Non-pigmented ciliary epithelial cell (primary cell): ENCODE measurements at regions not wholly inside any gene's neighbourhood (a gene's known extent, or its start where the extent isn't known, plus 50 kb on each side); places are given as distances from the start of the nearest gene placed in this dataset.

Source experiments
- DNase-seq: peaks from one replicate; pipeline ENCODE4 v3.0.0-alpha.2; 2010; ENCODE audit warnings: low read depth

- DNase-seq, result no peak
Observed at GRCh38 chr10:10814069-10814468, 203.6 kb upstream of the CELF2 start.

- DNase-seq, result no peak
Observed at GRCh38 chr10:10816447-10816846, 201.2 kb upstream of the CELF2 start.

DNA sequence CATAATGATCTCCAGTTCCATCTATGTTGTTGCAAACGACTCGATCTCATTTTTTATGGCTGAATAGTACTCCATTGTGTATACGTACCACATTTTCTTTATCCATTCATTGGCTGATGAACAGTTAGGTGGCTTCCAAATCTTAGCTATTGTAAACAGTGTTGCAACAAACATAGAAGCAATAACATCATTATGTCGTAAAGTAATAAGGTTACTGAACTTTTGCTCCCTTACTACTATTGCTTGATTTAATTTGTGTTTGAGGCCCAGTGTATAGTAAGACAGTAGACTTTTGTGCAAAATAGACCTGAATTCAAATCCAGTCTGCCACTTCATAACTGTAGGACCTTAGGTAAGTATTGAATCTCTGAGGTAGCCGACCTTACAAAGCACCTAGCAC lies 200.1 kb upstream of the CELF2 start:
- DNase-seq, result no peak

- no peak for DNase-seq
Observed at GRCh38 chr10:10818082-10818481, 199.6 kb upstream of the CELF2 start.

DNA sequence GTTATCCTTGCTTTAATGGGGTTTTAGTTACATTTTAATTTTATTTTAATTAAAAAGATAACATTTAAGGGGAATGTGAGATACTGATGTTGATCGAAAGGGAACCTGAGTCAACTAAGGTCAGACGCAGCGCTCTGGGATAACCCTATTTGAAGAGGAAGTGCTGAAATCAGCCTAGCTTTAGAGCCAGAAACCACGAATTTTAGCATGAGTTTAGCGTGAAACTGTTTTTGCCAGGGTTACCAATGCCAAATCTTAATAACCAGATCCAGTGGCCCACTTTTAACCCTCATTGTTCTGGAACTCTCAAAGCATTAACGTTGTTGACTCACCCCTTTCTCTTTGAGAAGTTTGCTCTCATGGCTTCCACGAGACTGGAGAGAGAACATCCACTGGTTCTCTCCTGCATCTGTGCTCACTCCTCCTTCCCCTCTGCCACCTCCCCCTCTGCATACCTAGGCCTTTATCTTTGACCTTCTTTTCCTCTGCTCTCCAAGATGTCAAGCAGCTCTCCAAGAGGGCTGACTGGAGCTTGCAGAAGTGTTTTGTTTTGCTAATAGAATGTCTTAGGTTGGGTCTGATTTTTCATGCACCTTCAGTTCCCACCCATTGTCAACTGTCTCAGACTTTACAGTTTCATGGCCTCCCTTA lies 198.3 kb upstream of the CELF2 start:
- no peak for DNase-seq

DNA sequence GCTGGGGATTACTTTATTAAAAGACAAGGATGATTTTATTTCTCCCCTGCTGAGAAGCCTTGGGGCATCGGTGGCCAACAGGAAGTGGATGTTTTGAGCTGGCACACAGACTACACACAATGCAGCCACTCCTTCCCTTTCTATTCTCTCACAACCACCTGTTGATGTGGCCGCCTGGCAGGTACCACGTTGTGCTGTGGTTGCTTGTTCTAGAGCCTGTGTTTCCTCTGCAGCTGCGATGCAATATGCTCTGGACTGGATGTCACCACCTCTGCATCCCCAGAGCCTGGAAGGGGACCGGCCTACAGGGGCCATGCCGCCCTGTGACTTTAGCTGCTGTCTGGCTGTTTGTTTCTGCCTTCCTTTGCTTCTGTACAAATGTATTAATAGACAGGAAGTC lies 195.7 kb upstream of the CELF2 start:
- no peak for DNase-seq

DNA sequence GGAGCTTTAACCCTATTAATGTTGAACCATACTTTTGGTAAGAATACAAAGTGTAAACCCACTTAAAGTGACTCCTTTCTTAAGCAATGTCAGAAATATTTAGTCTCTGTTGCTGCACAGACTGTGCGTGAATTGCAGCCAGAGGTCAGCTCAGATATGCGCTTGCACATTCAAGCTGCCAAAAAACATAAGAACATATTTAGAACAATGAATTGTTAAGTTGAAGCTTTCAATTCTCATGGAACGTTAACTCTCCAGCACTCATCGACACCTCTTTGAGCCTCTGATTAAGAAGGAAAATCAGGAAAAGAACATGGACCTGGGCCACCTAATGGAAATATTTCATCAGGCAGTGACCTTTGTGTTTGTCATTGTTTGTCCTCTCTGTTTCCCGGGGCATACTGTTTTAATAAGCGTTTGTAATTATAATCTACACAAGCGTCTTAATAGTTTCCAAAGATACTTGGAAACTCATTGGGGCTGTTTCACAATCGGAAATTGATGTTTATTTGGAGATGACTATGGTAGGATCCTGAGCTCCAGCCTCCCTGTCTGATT lies 193.0 kb upstream of the CELF2 start:
- DNase-seq, result peak; percentile 75

DNA sequence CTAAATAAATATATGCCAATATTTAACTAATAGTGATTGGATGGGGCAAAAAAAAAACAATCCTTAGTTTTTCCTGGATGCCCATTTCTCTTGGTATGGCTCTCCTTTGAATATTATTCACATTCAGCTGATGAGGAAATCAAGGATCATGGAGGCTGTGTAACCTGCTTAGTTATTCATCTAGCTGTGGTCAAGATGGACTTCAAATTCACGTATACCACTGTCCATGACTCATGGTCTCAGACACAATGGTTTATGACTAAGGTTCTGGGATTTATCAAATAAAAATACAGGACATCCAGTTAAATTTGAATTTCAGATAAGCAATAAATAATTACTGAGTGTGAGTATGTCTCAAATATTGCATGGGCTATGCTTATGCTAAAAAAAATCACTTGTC lies 191.5 kb upstream of the CELF2 start:
- peak; percentile 97 for DNase-seq

DNA sequence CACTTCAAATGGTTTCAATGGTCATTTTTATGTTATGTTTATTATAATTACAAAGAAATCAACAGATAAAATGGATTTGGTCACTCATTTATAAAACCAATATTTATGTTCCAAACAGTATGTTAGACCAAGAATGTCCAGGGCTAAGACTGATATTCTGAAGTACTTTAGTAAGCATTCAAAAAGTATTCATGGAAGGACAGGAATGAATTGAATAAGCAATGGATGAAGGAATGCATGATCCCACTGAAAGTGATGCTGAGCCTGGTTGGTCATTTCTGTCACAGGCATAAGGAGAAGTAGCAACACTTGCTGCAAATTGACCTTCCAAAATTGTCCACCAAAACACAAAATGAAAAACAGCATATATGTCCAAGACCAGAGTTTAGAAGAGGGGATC lies 189.0 kb upstream of the CELF2 start:
- no peak for DNase-seq

DNA sequence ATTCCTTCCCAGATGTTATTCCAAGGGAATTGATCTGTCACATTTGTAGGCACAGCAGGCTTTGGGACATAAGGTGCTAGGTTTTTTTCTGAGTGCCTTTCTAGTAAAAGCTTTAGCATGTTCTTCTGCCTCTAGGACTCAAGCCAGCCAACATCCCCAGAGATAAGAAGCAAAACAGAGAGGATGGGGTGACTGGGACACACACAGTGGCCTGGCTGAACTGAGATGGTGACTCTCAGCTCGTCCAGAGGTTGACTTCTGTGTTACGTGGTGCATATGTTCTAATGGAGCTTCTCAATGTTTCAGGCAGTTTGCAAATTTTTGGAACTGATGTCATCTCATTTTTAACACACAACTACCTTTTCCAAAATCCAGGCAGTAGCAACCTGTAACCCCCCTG lies 188.1 kb upstream of the CELF2 start:
- DNase-seq, result no peak

DNA sequence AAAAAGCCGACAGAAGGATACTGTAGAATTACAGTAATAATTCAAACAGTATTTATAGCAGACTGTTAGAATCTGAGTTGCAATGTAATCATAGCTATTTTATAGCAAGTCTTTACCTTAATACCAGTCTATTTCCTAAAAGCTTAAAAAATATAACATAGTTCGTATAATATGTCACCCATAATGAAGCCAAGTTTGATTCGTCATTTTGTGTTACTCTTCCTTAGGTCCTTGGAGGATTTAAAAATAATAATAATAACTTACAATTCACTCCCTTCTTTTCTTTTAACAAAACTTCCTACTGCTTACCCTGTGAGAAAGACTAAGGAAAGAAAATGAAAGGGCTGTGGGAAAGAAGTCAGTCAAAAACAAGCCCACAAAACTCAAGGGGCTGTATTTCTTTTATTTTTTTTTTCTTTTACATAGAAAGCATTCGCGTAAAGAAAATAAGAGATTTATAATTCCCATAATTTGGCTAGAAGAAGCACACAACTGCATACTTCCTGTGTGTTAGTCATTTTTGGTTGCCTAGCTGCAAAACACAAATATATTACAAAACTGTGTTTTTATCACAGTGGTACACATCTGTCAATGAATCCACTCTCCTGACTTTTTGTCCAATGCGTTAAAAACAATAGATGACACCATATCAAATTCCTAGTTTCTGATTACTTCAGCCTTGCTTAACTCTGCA lies 187.2 kb upstream of the CELF2 start:
- DNase-seq, result peak; percentile 62

DNA sequence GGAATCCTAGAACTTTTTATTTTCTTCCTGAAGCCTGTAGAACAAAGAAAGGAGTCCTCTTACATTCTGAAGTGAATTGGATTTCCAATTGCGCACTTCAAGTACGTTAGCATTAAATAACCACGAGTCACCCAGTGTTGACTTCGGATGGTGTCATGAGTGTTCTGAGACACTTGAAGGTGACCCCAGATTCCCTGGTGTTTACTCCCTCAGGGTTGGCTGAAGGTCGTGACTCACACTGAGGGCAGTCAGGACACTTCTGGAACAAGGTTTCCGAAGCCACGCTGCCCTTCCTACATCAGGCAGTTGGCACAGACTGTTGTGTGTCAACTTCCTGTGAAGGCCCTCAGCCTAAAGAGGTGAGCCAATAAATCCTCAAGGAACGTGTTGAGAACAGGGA lies 186.6 kb upstream of the CELF2 start:
- DNase-seq, result peak; percentile 38

- no peak for DNase-seq
Observed at GRCh38 chr10:10833955-10834354, 183.7 kb upstream of the CELF2 start.

DNA sequence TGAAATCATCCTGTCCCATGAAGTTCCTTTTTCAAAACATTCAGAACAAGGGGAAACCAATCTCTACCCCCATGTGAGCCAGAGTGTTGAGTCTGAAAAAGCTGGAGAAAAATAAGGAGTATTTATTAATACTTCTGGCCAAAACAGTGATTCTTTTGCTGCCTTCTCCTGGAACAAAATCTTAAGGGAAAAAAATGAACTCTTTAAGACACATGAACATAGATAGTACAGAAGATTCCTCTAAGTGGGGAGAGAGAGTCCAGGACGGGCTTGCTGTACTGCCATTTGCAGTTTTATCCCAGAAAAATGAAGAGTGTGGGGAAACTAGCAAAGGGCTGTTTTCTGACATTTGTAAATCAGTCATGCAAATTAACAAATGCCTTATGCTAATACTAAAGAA lies 173.4 kb upstream of the CELF2 start:
- DNase-seq, result no peak

DNA sequence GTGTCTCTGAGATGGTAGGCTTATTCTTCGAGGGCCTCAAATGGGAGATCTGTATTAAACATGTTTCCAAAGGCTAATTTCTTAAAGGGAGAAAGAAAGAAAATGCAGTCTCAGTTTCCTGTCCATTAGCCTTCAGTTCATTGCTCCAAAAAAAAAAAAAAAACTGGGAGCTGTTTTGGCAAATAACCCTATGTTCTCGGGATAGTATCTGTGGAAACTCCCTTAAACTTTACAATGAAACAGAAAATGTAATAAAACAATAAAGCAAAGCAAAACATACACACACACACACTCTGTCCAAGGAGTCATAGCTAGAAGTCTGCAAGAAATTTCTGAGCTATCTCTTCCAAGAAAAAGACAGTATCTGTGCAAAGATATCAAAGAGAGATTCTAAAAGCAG lies 172.5 kb upstream of the CELF2 start:
- DNase-seq, result no peak

DNA sequence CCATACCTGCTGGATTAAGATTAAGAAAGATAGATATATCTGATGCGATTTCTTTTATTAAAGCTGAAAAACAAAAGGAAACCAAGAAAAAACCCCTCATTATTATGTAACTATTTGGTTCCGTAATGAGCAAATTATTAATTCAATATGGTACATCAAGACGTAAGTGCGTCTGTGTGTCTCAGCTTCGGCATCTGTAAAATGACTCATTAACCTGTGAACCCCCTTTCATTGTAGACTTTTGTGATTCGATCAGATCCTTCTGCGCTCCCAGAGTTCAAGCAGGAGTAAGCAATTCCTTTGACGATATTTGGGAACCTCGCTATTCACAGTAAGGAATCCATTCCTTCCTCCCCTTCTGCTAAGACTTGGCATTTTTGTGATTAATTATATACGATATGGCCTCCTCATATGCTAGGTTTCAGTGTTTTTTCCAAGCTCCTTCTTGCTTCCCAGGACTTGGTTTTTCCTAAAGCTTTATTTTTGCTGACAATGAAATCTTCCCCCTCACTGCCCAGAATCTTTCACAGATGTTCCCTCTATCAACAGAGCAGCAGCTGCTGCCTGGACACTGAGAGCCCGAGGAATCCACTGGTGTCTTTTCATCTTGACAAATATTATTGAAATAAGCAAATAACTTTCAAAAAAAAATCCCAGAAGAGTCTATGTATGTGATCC lies 171.7 kb upstream of the CELF2 start:
- DNase-seq, result no peak

- DNase-seq, result no peak
Observed at GRCh38 chr10:10846504-10846900, 171.2 kb upstream of the CELF2 start.

DNA sequence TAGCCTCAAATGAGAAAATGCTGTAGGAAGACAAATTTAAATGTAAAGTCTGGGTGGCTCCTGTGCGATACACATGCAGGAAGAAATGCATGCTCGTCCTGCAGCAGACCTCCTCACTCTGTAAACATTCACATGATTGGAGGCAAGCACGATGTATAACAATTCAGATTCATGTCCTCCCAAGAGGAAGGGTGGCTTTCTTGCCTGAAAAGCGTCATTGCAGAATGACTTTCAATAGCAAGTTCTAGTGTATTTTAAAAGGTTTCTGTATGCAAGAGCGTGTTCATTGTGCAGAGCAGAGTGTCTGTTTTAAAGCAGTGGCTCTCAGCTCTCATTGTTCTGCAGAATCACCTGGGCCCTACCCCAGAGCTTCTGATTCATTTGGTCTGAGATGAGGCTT lies 170.3 kb upstream of the CELF2 start:
- DNase-seq, result no peak

DNA sequence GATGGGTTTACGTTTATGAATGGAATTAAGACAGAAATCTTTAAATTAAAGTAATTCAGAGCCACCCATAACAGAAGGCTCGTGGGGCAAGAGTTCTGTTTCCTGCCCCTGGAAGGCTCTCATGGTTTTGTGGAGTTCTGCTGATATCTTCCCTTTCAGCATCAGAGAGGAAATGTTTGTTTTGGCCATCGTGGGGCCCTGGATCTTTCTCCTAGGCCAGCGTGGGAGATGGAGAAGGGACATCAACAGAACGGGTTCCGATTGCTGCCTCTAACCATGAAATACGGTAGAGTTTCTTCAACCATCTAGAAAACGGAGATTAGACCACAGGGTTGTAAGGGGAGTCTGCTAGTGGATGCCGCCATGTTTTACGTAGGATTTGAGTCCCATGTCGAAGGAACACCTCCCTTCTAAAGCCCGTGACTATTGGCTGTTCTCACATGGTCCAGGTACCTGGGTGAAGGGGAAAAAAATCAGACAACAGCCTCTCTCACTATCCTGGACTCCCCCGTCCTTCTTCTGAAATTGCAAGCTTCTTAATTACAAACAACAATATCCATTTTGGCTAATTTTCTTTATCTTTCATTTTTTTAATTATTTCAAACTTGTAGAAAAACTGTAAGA lies 169.1 kb upstream of the CELF2 start:
- no peak for DNase-seq

GRCh38 chr10:10849306-10849705 lies 168.4 kb upstream of the CELF2 start:
- no peak for DNase-seq

GRCh38 chr10:10850214-10850613 lies 167.5 kb upstream of the CELF2 start:
- DNase-seq, result no peak

- no peak for DNase-seq
Observed at GRCh38 chr10:10852464-10852863, 165.2 kb upstream of the CELF2 start.

DNA sequence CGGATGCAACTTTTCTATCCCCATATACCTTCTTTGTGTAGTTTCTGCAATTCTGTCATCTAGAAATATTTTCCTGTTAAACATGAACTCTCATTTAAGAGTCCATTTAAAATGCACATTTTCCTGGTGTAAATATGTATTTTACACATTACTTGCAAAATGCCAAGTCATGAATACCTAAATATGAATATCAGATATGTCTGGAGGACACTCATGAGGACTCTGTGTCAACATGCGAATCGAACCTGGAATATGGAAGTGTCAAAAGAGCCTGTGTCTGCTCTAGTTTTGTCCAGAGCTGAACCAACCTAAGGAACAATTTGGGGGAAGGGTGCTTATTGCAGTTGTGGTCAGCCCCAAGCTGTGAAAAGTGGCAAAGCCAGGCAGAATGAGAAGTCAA lies 163.7 kb upstream of the CELF2 start:
- no peak for DNase-seq
